Esophagus muscularis mucosa (tissue), 4 donors: ENCODE measurements at regions not wholly inside any gene's neighbourhood (a gene's known extent, or its start where the extent isn't known, plus 50 kb on each side); places are given as distances from the start of the nearest gene placed in this dataset.

Source experiments
- DNase-seq: peaks from one replicate; pipeline ENCODE4 v3.0.0-alpha.2; 2017; ENCODE audit errors: extremely low spot score
- H3K27ac ChIP-seq, 4 donors: fragments of 200-600 bp; sonication (generic); replicated peaks in 1 of 4; 1 replicate in 3 of 4; 2 replicates in 1 of 4; pipeline ENCODE4 v1.5.1; 2016 to 2019; ENCODE audit warnings: mild to moderate bottlenecking in 1 of 4
- H3K27me3 ChIP-seq, 4 donors: fragments of 200-600 bp; sonication (generic); one replicate each; pipeline versions ENCODE4 v1.5.1 to v1.6.0; 2016 to 2019
- H3K36me3 ChIP-seq, 4 donors: fragments of 200-600 bp; sonication (generic); one replicate each; pipeline ENCODE4 v1.5.1; 2016 to 2019
- H3K4me1 ChIP-seq, 4 donors: fragments of 200-600 bp; sonication (generic); one replicate each; pipeline ENCODE4 v1.5.1; 2016 to 2019
- H3K4me3 ChIP-seq, 4 donors: fragments of 200-600 bp; sonication (generic); 1 replicate in 2 of 4; 2 replicates in 2 of 4; pipeline ENCODE4 v1.5.1; 2016 to 2019; ENCODE audit warnings: mild to moderate bottlenecking in 4 of 4, moderate library complexity in 1 of 4
- H3K9me3 ChIP-seq, 4 donors: fragments of 200-600 bp; sonication (generic); 1 replicate in 3 of 4; 2 replicates in 1 of 4; pipeline ENCODE4 v1.5.1; 2016 to 2019
- EP300 ChIP-seq: sonication (generic); formaldehyde crosslinking; IDR thresholded peaks from one replicate; pipeline ENCODE4 v1.6.1; 2017; ENCODE audit warnings: antibody characterized with exemption
- POLR2A ChIP-seq: fragments of 450-650 bp; IDR thresholded peaks from one replicate; pipeline ENCODE4 v1.6.1; 2017; ENCODE audit warnings: antibody characterized with exemption, moderate library complexity, mild to moderate bottlenecking, low read depth
- POLR2AphosphoS5 ChIP-seq, 2 donors: sonication (generic); formaldehyde crosslinking; IDR thresholded peaks; one replicate each; pipeline ENCODE4 v1.6.1; 2017; ENCODE audit warnings: antibody characterized with exemption in 2 of 2
- WGBS: methylation state at CpG from one replicate; pipeline ENCODE4 v1.1.5; 2018; 5-methylcytosine and 5-hydroxymethylcytosine counted together
- intact Hi-C: fragments of 100-400 bp; cut with DNase I; formaldehyde crosslinking; loops from one replicate; pipeline ENCODE4 v1.15.1; 2023
- TF ChIP-seq, protein P1 (sequence below), 3 experiments: fragments of 200-600 bp in 2 of 3; fragments of 450-650 bp in 1 of 3; sonication (generic) in 2 of 3; IDR thresholded peaks; one replicate each; pipeline ENCODE4 v1.5.1; 2017 to 2019; ENCODE audit warnings: antibody characterized with exemption in 3 of 3, mild to moderate bottlenecking in 2 of 3, moderate library complexity in 1 of 3

DNA sequence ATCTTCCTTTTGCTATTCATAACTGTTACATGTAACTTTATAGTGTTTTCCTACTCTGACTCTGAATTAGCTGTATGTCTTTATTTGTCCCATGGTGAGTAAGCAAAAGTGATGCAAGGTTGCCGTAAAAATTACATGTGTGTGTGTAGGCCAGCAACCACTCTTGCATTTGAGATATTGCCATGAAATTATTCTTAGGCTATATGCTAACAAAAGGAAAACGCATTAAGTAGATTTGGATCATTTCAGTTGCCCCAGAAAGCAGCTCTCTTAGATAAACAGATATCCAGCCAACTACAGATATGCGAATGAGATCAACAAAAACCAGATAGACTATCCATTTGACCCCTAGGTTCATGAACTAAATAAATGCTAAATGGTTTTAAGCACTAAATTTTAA, 73.6 kb downstream of the CYLC2 start:
- 83% methylated on average over 3 of the region's 3 CpGs for WGBS
- Histone ChIP-seq H3K36me3 (no peaks in the 10 kb centered on the region), H3K4me1 (no peaks in the 10 kb centered on the region), H3K4me3 (no peak overlapping the region), H3K27ac (no peak overlapping the region), H3K9me3 (no peaks in the 10 kb centered on the region), H3K27me3 (no peaks in the 10 kb centered on the region)
- no peak for DNase-seq
- TF ChIP-seq POLR2A (no peak), POLR2AphosphoS5 (IDR thresholded peaks at IDR 0.05) (no peak), EP300 (no peak)
- TF ChIP-seq, protein P1, sequence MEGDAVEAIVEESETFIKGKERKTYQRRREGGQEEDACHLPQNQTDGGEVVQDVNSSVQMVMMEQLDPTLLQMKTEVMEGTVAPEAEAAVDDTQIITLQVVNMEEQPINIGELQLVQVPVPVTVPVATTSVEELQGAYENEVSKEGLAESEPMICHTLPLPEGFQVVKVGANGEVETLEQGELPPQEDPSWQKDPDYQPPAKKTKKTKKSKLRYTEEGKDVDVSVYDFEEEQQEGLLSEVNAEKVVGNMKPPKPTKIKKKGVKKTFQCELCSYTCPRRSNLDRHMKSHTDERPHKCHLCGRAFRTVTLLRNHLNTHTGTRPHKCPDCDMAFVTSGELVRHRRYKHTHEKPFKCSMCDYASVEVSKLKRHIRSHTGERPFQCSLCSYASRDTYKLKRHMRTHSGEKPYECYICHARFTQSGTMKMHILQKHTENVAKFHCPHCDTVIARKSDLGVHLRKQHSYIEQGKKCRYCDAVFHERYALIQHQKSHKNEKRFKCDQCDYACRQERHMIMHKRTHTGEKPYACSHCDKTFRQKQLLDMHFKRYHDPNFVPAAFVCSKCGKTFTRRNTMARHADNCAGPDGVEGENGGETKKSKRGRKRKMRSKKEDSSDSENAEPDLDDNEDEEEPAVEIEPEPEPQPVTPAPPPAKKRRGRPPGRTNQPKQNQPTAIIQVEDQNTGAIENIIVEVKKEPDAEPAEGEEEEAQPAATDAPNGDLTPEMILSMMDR (IDR thresholded peaks at IDR 0.05): no peak
- intact Hi-C loops: no loop called here

DNA sequence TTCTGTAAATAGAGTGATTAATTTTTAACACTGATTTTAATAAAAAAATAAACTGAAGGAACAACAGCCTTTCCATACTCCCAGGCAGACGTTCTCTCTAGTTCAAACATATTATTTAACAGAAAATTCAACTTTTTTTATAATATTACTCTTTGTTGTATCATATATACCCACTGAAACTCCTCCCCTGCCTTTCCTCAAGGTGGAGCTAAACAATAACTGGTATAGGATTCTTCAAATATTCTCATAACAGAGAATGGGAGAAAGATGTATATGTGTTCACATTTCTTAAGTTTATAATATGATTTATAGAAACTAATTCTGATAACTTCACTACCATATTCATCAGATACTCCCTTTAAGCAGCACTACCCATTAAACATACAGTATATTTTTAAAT, 83.4 kb downstream of the CYLC2 start:
- DNase-seq: no peak
- TF ChIP-seq, protein P1 (IDR thresholded peaks at IDR 0.05): no peak

DNA sequence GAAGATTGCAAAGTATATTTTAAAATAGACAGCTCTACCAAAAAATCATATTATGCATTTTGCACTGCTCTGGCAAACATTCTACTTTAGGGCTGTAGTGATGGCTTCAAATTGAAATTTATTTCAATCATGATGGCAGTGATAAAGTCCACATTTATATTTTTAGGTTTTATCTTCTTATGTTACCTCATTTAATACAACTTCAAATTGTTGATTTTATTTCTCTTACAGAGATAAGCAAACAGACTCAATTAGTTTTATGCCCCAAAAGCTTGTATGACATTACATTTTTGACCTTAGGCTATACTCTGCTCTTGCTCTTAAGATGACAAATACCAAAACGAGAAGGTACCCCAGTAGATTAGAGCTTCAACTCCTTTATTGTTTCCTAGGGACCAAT, 87.4 kb downstream of the CYLC2 start:
- H3K36me3 ChIP-seq: no peaks in the 10 kb centered on the region
- no peak for DNase-seq
- 49% methylated on average over 1 of the region's 1 CpG for WGBS

More for the DNA sequence above, 83.4 kb downstream of the CYLC2 start:
- Histone ChIP-seq H3K36me3 (no peaks in the 10 kb centered on the region), H3K9me3 (no peaks in the 10 kb centered on the region), H3K4me3 (no peak overlapping the region), H3K27me3 (no peaks in the 10 kb centered on the region), H3K4me1 (no peaks in the 10 kb centered on the region), H3K27ac (no peak overlapping the region)
- intact Hi-C loops: no loop called here
- WGBS: 42% methylated on average over 1 of the region's 1 CpG

DNA sequence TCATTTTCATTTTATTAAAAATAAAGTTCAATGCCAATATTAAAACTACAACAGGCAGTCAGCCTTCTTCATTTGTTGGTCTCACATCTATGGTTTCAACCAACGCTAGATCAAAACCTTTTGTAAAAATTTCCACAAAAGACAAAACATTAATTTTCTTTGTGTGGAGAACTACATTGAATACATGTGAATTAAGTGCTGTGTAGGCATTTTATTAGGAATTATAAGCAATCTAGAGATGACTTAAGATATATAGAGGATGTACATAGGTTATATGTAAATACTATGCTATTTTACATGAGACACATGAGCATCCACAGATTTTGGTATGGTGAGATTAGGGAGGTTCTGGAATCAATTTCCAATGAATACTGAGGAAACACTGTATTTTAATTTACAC, 94.2 kb downstream of the CYLC2 start:
- intact Hi-C loops: no loop called here
- H3K27ac ChIP-seq: no peak overlapping the region
- H3K4me3 ChIP-seq: no peak overlapping the region
- no peak for DNase-seq
- TF ChIP-seq POLR2A (no peak), POLR2AphosphoS5 (IDR thresholded peaks at IDR 0.05) (no peak), EP300 (no peak)
- TF ChIP-seq, protein P1 (IDR thresholded peaks at IDR 0.05): no peak
- 95% methylated on average over 1 of the region's 1 CpG for WGBS
- no peaks in the 10 kb centered on the region for H3K36me3 ChIP-seq
- H3K27me3 ChIP-seq: no peaks in the 10 kb centered on the region
- H3K4me1 ChIP-seq: no peaks in the 10 kb centered on the region
- no peaks in the 10 kb centered on the region for H3K9me3 ChIP-seq

More for the DNA sequence above, 87.4 kb downstream of the CYLC2 start:
- TF ChIP-seq EP300 (no peak), POLR2AphosphoS5 (IDR thresholded peaks at IDR 0.05) (no peak), POLR2A (no peak)
- TF ChIP-seq, protein P1 (IDR thresholded peaks at IDR 0.05): no peak
- Histone ChIP-seq H3K27me3 (no peaks in the 10 kb centered on the region), H3K9me3 (no peaks in the 10 kb centered on the region), H3K4me1 (no peaks in the 10 kb centered on the region), H3K27ac (no peak overlapping the region), H3K4me3 (no peak overlapping the region)
- intact Hi-C loops: no loop called here

DNA sequence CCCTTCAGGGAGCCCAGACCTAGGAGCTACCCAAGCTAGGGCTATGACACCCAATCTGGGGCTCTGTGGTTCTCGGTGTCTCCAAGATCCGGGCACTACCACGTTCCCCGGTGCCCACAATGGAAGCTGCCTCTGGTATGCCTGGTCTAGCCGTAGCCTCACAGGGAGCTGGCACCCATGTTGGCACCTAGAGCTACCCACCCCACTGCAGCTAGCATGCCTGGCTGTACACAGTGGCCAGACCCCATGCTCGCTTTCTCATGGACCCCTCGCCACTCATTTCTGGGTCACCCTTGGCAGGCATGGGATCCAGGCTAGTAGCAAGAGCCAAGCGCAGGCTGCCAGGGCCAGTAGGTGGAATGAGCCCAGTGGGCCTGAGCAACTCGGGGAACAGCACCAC, 109.0 kb downstream of the CYLC2 start:
- H3K27ac ChIP-seq: no peak overlapping the region
- WGBS: 87% methylated on average over 9 of the region's 9 CpGs
- intact Hi-C loops: no loop called here
- H3K27me3 ChIP-seq: no peaks in the 10 kb centered on the region
- TF ChIP-seq, protein P1 (IDR thresholded peaks at IDR 0.05): no peak
- TF ChIP-seq POLR2A: no peak
- TF ChIP-seq POLR2AphosphoS5 (IDR thresholded peaks at IDR 0.05): no peak
- no peak for TF ChIP-seq EP300
- no peaks in the 10 kb centered on the region for H3K36me3 ChIP-seq
- H3K4me1 ChIP-seq: no peaks in the 10 kb centered on the region
- H3K4me3 ChIP-seq: no peak overlapping the region
- no peaks in the 10 kb centered on the region for H3K9me3 ChIP-seq
- no peak for DNase-seq
